ENCODE measurements at regions not wholly inside any gene's neighbourhood (a gene's known extent, or its start where the extent isn't known, plus 50 kb on each side); places are given as distances from the start of the nearest gene placed in this dataset.

DNA sequence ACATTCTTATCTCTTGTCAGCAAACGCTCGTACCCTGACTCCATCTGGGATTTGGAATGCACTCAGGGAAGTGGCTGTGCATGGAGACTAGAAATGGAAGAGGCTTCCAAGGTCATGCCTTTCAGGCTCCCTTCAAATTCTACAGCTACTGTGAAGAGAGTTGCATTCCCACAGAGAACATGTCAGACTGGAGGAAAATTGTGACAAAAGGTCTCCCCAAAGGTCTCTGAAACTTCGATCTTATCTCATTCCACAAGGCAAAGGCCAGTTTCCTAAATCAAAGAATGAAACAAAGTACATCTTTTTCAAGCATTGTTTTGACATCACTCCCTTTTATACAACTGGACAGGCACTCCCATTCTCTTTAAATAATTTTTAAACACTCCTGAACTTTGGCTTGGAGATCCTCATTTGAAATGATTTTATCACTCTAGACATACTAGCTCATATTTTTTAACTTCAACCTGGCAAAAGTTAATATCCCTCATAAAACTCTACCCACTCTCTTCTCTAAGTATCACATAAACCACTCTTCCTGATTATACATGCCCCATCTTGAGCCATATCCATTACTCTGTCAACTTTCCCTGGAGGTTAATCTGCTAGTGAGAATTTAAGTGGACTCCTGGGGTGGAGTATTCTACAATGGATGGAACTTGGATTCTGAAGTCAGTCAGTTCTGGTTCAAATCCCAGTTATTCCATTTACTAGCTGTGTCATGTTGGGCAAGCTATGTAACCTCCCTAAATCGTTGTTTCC, 218.1 kb upstream of the HMGA2 start:
- H3K4me3 ChIP-seq: no peak overlapping the region
- TF ChIP-seq, protein P1, sequence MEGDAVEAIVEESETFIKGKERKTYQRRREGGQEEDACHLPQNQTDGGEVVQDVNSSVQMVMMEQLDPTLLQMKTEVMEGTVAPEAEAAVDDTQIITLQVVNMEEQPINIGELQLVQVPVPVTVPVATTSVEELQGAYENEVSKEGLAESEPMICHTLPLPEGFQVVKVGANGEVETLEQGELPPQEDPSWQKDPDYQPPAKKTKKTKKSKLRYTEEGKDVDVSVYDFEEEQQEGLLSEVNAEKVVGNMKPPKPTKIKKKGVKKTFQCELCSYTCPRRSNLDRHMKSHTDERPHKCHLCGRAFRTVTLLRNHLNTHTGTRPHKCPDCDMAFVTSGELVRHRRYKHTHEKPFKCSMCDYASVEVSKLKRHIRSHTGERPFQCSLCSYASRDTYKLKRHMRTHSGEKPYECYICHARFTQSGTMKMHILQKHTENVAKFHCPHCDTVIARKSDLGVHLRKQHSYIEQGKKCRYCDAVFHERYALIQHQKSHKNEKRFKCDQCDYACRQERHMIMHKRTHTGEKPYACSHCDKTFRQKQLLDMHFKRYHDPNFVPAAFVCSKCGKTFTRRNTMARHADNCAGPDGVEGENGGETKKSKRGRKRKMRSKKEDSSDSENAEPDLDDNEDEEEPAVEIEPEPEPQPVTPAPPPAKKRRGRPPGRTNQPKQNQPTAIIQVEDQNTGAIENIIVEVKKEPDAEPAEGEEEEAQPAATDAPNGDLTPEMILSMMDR (IDR thresholded peaks at IDR 0.05): no peak
- TF ChIP-seq POLR2A (IDR thresholded peaks at IDR 0.05): no peak
- 38% methylated on average over 4 of the region's 4 CpGs for WGBS (ENCODE audit: insufficient coverage, low coverage, low lambda C conversion rate, missing lambda C conversion rate)
- no peaks in the 10 kb centered on the region for H3K9me3 ChIP-seq
- H3K36me3 ChIP-seq: no peaks in the 10 kb centered on the region
- no peaks in the 10 kb centered on the region for H3K4me1 ChIP-seq
- intact Hi-C loops (cut with DNase I): no loop called here
- no peak overlapping the region for H3K27ac ChIP-seq
- DNase-seq (no peak), ATAC-seq (no peak)
- no peaks in the 10 kb centered on the region for H3K27me3 ChIP-seq

DNA sequence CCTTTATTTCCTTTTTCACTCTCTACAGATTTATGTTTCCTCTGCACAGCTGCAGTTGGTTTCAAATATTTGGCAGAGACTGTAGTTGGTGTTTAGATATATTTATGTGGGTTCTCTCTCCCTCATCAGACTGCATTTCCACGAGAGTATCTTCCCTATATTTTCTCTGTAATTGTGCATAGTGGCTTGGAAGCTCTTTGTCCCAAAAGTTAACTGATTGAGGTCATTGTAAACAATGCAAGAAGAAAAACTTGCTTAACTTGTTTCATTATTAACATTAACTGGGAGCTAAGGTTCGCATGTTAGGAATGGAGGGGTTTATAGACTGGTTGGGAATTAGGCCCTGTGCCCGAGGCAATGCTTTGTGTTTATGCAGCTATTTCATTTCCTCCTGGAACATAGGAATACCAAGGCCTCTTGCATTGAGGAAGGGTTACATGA, 216.9 kb upstream of the HMGA2 start:
- DNase-seq (no peak), ATAC-seq (no peak)
- H3K36me3 ChIP-seq: no peaks in the 10 kb centered on the region
- no peak overlapping the region for H3K4me3 ChIP-seq
- WGBS (ENCODE audit: insufficient coverage, low coverage, low lambda C conversion rate, missing lambda C conversion rate): 57% methylated on average over 3 of the region's 3 CpGs
- intact Hi-C loops (cut with DNase I): no loop called here
- TF ChIP-seq, protein P1 (IDR thresholded peaks at IDR 0.05): no peak
- TF ChIP-seq POLR2A (IDR thresholded peaks at IDR 0.05): no peak
- no peaks in the 10 kb centered on the region for H3K27me3 ChIP-seq
- H3K9me3 ChIP-seq: no peaks in the 10 kb centered on the region
- H3K4me1 ChIP-seq: no peaks in the 10 kb centered on the region
- no peak overlapping the region for H3K27ac ChIP-seq

DNA sequence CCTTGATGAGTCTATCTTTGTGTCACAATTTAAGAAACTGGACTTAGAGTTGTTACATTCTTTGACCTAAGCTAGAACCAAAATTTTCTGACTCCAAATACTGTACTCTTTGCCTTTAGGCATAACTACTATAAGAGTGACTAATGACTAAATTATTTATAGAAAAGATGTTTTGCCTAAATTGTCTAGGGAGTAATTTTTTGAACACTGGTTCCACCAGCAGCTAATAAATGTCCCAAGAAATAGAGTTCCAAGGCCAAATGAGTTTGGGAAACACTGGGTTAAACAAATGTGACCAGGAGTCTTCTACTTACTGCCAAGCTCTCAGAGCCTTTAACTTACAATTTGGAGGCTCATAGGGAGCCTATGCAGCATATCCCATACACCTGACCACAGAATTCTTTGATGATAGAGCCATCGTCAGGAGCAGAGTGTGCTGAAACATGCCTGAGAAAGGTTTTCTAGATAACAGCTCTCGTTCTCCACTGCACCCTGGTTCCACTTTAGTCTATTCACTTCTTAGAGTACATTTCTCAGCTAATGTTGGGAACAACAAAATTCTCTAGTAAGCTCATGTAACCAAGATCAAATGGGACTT, 215.9 kb upstream of the HMGA2 start:
- DNase-seq (no peak), ATAC-seq (no peak)
- H3K27me3 ChIP-seq: no peaks in the 10 kb centered on the region
- TF ChIP-seq, protein P1 (IDR thresholded peaks at IDR 0.05): no peak
- TF ChIP-seq POLR2A (IDR thresholded peaks at IDR 0.05): no peak
- no peaks in the 10 kb centered on the region for H3K4me1 ChIP-seq
- intact Hi-C loops (cut with DNase I): no loop called here
- H3K27ac ChIP-seq: no peak overlapping the region
- no peaks in the 10 kb centered on the region for H3K36me3 ChIP-seq
- WGBS (ENCODE audit: insufficient coverage, low coverage, low lambda C conversion rate, missing lambda C conversion rate): 50% methylated on average over 1 of the region's 2 CpGs
- no peaks in the 10 kb centered on the region for H3K9me3 ChIP-seq
- no peak overlapping the region for H3K4me3 ChIP-seq

DNA sequence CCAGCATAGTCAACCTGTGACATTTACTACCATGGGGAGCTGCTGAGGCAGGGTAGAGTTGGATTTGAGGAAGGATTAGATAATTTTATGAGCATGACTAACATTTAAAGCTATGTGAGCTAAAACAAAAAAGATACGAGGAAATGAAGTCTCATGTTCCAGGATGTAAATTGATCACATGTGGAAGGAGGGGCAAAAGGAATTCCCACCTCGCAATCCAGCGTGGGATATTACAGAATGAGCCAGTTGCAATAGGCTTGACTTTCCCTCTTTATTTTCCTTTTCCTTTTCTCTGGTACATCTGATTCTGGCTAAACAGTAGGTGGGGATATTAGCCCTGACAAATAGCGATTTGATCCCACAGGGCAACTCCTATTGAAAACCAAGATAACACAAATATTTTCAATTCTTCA, 214.9 kb upstream of the HMGA2 start:
- intact Hi-C loops (cut with DNase I): no loop called here
- Histone ChIP-seq H3K4me3 (no peak overlapping the region), H3K27me3 (no peaks in the 10 kb centered on the region), H3K36me3 (no peaks in the 10 kb centered on the region), H3K27ac (no peak overlapping the region), H3K9me3 (no peaks in the 10 kb centered on the region), H3K4me1 (no peaks in the 10 kb centered on the region)
- DNase-seq (no peak), ATAC-seq (no peak)
- TF ChIP-seq, protein P1 (IDR thresholded peaks at IDR 0.05): no peak
- no peak for TF ChIP-seq POLR2A (IDR thresholded peaks at IDR 0.05)
- 69% methylated on average over 4 of the region's 4 CpGs for WGBS (ENCODE audit: insufficient coverage, low coverage, low lambda C conversion rate, missing lambda C conversion rate)
